Epidermal melanocyte (primary cell): ENCODE measurements at regions not wholly inside any gene's neighbourhood (a gene's known extent, or its start where the extent isn't known, plus 50 kb on each side); places are given as distances from the start of the nearest gene placed in this dataset.

Experiments used
- DNase-seq: peaks from one replicate; pipeline ENCODE4 v3.0.0; 2011; ENCODE audit warnings: low spot score; ENCODE audit not compliant: insufficient read length

GRCh38 chr1:98331718-98332311 is 329.7 kb upstream of the SNX7 start:
- no peak for DNase-seq

- no peak for DNase-seq
These were observed 330.3 kb upstream of the SNX7 start for GRCh38 chr1:98331243-98331642.

GRCh38 chr1:98330224-98330623 is 331.3 kb upstream of the SNX7 start:
- no peak for DNase-seq

GRCh38 chr1:98328855-98329254 is 332.7 kb upstream of the SNX7 start:
- no peak for DNase-seq

GRCh38 chr1:98327220-98327861 is 334.2 kb upstream of the SNX7 start:
- no peak for DNase-seq

GRCh38 chr1:98325646-98326440 is 335.7 kb upstream of the SNX7 start:
- DNase-seq: no peak

GRCh38 chr1:98323906-98324358 is 337.6 kb upstream of the SNX7 start:
- peak; percentile 32 for DNase-seq

GRCh38 chr1:98323388-98323787 is 338.1 kb upstream of the SNX7 start:
- peak; percentile 38 for DNase-seq

- no peak for DNase-seq
These were observed 338.6 kb upstream of the SNX7 start for GRCh38 chr1:98322966-98323365.

- DNase-seq: no peak
These were observed 339.4 kb upstream of the SNX7 start for GRCh38 chr1:98322086-98322485.

- DNase-seq: no peak
These were observed 340.3 kb upstream of the SNX7 start for GRCh38 chr1:98321191-98321590.

GRCh38 chr1:98316286-98316905 is 345.1 kb upstream of the SNX7 start:
- no peak for DNase-seq

GRCh38 chr1:98315309-98315708 is 346.2 kb upstream of the SNX7 start:
- DNase-seq: no peak

- DNase-seq: no peak
These were observed 346.9 kb upstream of the SNX7 start for GRCh38 chr1:98314601-98315000.

GRCh38 chr1:98306517-98307089 is 354.9 kb upstream of the SNX7 start:
- no peak for DNase-seq

GRCh38 chr1:98305362-98305761 is 356.2 kb upstream of the SNX7 start:
- no peak for DNase-seq

- DNase-seq: no peak
These were observed 356.6 kb upstream of the SNX7 start for GRCh38 chr1:98304888-98305287.

- no peak for DNase-seq
These were observed 361.7 kb upstream of the SNX7 start for GRCh38 chr1:98299861-98300260.

- no peak for DNase-seq
These were observed 362.2 kb upstream of the SNX7 start for GRCh38 chr1:98299313-98299712.

GRCh38 chr1:98298319-98298718 is 363.2 kb upstream of the SNX7 start:
- no peak for DNase-seq

GRCh38 chr1:98296681-98297080 is 364.8 kb upstream of the SNX7 start:
- DNase-seq: no peak

GRCh38 chr1:98294127-98294526 is 367.4 kb upstream of the SNX7 start:
- DNase-seq: no peak
